ENCODE measurements at regions not wholly inside any gene's neighbourhood (a gene's known extent, or its start where the extent isn't known, plus 50 kb on each side); places are given as distances from the start of the nearest gene placed in this dataset.
"Not testable (repeated sequence)": the region's sequence is repeated elsewhere in the genome, so short reads cannot be mapped to it uniquely, and the experiment has no call there.

GRCh38 chr14:34170882-34171281, 220.0 kb upstream of the EGLN3 start:
- no peak for DNase-seq

GRCh38 chr14:34169561-34169960, 218.7 kb upstream of the EGLN3 start:
- no peak for DNase-seq

- DNase-seq: no peak
These were observed 217.8 kb upstream of the EGLN3 start for GRCh38 chr14:34168656-34169055.

DNA sequence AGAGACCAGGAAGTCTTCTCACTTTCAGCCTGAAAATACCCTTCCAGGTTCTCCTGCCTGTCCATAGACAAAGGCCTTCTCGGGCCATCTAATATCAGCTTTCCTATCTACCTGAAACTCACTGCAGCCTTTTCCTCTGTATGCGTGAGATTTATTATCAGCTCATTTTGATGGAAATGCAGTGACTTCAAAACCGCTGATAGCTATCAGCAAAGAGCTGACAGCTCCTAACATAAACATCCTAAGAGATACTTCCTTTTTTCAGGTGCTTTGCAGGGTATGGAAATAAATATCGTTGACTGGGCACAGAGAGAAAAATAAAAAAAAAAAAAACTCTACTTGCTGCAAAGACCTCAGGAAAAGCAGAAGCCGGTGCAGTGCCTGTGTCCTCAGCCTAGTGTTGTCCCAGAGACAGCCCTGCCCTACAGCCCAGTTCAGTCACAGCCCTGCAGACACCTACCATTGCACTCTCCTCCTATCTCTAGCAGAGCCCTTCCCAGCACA, 215.0 kb upstream of the EGLN3 start:
- no peak for DNase-seq

GRCh38 chr14:34164162-34164864, 213.4 kb upstream of the EGLN3 start:
- DNase-seq: no peak

DNA sequence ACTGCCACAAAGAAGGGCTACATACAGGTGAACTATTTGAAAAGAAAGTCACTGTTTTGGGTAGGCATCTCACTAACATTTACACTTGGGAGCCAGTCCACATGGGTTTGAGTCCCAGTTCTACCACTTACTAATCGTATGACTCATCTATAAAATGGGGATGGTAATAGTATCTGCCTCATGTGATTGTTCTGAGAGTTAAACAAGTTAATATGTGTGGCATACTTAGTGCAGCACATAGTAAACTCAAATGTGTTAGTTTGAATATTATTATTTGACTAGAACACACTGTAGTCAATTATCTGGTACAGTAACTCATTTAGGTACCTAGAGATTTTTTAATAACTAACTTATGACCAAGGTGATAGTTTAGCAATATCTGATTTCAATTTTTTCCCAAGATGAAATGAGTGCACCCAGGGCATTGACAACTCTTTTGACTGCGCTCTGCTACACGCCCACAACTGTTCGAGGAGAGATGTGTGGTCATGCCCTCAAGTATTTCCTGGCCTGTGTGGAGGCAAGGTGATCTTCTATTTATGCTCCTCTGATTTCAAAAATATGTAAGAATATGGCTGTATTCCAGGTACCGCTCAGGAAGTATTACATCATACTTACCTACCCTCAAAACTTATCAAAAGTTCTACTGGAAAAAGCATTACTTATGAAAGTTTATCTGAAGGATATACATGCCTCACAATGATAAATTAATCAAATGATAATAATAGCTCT, 210.6 kb upstream of the EGLN3 start:
- DNase-seq: no peak

DNA sequence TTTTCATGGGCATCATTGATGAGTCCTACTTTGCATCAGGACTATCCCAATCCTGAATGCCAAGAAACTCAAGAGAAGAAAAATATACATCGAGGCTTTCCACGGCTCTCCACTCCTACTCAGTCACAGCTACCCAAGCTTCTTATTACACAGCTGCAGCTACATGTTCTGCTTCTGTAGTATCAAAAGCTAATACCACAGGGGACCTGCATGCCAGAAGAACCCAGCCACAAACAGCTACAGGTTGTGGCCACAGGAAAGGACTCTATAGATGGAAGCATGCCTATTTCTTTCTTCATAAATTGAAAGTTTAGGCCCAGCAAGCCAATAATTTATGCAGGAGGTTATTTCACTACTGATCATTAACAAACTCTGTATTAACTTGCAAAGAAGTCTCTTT, 209.7 kb upstream of the EGLN3 start:
- DNase-seq: no peak

DNA sequence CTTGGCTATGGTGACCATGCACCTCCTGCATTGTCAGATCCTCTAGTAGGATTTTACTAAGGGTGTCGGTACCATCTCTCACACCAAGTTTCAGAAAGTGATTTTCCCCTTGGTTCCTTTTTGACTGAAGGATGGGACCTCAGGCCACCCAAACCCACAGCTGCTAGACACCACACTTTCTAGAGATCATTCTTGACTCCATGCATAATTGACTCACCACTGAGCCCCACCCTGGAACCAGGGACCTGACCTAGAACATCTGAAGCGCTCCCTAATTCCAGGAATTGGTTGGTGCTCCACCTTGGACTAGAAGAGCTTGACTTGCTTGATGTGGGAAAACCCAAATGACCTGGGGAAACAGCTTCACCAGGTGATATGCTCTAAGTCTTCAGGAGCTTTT, 206.8 kb upstream of the EGLN3 start:
- DNase-seq: no peak

DNA sequence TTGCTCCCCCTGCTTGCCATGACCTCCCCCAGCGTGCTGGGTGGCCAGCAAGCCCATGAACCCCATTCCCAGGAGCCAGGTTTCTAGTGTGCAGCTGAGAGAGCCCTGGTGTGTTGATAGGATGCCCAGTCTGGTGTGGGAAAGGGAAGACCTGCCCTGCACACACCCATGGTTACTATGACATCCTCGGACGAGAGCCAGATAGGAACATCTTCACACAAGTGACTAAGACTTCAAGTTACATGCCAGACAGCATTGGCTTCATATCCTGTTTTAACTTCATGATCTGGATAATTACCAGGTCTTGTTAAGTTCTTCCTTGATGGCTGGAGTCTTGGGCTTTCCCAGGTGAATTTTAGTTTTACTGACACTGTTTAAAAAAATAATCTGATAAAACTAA, 196.6 kb upstream of the EGLN3 start:
- DNase-seq: no peak

GRCh38 chr14:34140127-34140526, 189.3 kb upstream of the EGLN3 start:
- not testable (repeated sequence) for DNase-seq

GRCh38 chr14:34139160-34140121, 188.6 kb upstream of the EGLN3 start:
- not testable (repeated sequence) for DNase-seq

DNA sequence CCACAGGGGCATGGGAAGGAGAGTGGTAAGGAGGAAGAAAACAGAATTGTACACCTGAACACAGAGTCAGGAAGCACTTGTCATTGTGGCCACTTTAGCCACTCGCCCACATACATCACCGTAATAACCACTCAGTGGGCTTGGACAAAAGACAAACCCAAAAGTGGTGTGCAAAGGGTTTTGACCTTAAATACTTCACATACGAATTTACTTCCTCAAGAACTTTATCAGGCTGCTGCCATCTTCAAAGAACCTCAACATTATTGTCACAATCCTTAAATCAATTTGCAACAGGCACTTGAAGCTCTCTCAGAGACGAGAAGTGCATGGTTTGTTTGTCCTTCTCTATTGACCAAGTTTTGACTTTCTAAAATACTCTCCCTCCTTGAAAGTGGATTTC, 187.3 kb upstream of the EGLN3 start:
- no peak for DNase-seq

GRCh38 chr14:34137001-34137745, 186.3 kb upstream of the EGLN3 start:
- no peak for DNase-seq

DNA sequence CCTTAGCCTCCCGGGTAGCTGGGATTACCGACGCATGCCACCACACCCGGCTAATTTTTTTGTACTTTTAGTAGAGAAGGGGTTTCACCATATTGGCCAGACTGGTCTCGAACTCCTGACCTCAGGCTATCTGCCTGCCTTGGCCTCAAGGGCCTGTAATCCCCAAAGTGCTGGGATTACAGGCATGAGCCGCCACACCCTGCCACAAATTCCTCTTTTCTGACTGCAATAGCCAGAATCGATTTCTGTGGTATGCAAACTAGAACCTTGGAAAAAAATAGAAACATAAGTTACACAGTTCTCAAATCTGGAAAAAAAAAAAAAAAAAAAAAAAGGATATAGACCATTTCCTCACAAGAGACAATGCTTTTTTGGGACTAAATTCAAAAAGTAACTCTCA, 184.6 kb upstream of the EGLN3 start:
- DNase-seq: no peak

DNA sequence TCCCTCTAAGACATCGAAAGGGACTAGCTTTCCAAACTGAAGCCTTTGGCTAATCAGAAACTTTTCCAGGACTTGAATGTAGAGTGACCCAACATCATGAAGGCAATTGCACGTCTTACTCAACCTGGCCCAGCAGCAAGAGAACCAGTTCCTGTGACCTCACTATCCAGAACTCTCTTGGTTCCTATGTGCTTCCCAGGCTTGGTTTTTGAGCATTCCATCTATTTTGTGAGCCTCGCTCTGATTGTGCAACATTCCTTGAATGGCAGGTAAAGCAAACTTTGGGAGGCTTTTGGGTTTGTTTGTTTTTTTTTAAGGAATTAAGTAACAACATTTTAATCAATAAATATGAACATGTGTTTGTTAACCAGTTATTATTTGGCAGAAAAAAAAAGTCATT, 183.6 kb upstream of the EGLN3 start:
- DNase-seq: no peak

DNA sequence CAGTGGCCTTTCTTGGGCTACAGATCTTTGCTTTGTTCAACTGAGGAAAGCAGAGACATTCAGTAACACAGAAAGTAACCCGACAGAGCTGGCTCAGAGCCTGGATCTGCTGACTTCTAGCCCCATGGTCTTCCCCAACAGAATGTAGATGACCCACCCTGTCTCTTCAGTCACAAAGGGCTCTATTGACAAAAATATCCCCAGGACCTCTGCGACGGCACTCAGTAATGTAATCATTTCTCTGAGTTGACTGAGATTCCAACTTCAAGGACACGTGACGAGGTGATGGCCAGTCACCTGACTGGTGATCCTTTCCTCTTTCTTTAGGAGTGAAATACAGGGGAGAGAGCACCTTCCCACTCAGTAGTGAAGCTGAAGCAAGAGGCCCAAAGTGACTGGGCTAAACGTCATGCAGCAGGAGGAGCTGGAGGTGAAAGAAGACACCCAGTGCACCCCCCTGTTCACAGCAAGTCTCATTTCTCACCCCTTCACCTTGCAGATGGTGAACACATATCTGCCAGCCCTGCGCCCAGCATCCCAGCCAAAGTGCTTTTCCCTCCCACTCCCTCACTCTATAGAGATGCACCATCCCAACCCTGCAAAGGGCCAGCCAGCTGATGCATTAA, 179.2 kb upstream of the EGLN3 start:
- no peak for DNase-seq

DNA sequence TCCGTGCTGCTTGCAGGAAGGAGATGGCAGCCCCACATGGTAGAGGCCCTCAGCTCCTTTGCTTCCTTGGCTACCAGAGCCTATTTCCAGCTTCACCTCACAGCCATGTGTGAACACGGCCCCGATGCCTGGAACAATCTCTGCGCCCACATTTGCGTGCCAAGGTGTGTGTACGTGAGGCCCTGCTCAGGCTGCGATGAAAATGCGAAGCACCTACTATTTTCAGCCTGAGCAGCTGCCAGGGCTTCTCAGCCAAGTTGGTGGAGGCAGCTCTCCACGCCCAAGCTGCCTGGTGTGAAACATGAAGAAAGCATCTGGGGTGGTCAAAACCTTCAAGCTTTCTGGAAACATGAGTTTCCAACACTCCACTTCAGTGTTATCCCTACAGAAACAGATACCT, 177.8 kb upstream of the EGLN3 start:
- no peak for DNase-seq

GRCh38 chr14:34126586-34126985, 175.7 kb upstream of the EGLN3 start:
- DNase-seq: no peak

GRCh38 chr14:34124585-34124984, 173.7 kb upstream of the EGLN3 start:
- no peak for DNase-seq

DNA sequence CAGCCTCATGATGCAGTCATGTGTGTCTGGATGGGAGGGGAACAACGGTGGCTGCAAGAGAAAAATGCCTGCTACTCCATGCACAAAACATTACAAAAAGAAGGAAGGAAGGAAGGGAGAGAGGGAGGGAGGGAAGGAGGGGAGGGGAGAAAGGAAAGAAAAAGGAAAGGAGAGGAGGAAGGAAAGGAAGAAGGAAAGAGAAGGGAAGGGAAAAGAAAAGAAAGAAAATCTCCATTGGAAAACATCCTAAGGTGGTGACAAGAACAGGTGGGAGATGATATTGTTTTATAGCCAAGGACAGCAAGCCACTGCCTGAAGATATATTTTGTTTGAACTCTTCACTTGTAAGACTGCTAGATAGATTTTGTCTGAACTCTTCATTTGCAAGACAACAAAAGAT, 171.8 kb upstream of the EGLN3 start:
- no peak for DNase-seq

DNA sequence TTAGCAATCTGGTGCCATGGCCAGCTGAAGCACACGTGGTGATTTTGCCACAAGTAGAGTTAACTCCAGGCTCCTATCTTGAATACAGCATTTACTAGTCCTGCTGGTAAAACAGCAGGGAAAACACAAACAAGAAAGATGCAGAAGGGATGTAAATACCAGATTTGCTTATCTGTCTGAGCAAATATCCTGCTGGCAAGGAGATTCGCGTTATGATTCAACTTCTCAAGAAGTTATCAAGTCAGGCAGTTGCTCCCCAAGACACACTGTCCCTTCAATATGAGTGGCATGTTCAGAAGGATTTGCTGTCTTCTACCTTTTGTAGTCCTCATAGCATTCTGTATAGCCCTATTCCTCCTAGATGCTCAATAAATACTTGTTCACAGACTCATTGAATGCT, 171.2 kb upstream of the EGLN3 start:
- no peak for DNase-seq
